Dendritic cell treated with granulocyte-macrophage colony-stimulating factor and Interleukin-4, amounts not matched to agents 40 ng/mL and 50 ng/mL, for 4 days (primary cell): ENCODE measurements at regions not wholly inside any gene's neighbourhood (a gene's known extent, or its start where the extent isn't known, plus 50 kb on each side); places are given as distances from the start of the nearest gene placed in this dataset.

Source experiments
- H3K27ac Mint-ChIP-seq: one replicate; pipeline ENCODE4 v1.8.0; 2022; ENCODE audit warnings: mild to moderate bottlenecking, mixed read lengths
- H3K27me3 Mint-ChIP-seq: one replicate; pipeline ENCODE4 v1.8.0; 2022; ENCODE audit warnings: mild to moderate bottlenecking, mixed read lengths
- H3K36me3 Mint-ChIP-seq: one replicate; pipeline ENCODE4 v1.8.0; 2022; ENCODE audit warnings: low read depth, mixed read lengths
- H3K4me1 Mint-ChIP-seq: one replicate; pipeline ENCODE4 v1.8.0; 2022; ENCODE audit warnings: low read depth, mixed read lengths
- H3K4me3 Mint-ChIP-seq: one replicate; pipeline ENCODE4 v1.8.0; 2022; ENCODE audit warnings: mild to moderate bottlenecking, moderate library complexity, mixed read lengths
- H3K9me3 Mint-ChIP-seq: one replicate; pipeline ENCODE4 v1.8.0; 2022; ENCODE audit warnings: mixed read lengths
- intact Hi-C: fragments of 100-400 bp; cut with micrococcal nuclease; formaldehyde crosslinking; loops from one replicate; pipeline ENCODE4 v1.15.0; 2022

- no peaks in the 10 kb centered on the region for H3K9me3 Mint-ChIP-seq
- peaks cover 57% of the 10 kb centered on the region for H3K27me3 Mint-ChIP-seq
- H3K36me3 Mint-ChIP-seq, result no peaks in the 10 kb centered on the region
- no peak overlapping the region for H3K4me3 Mint-ChIP-seq
- no peaks in the 10 kb centered on the region for H3K4me1 Mint-ChIP-seq
- H3K27ac Mint-ChIP-seq, result no peak overlapping the region
- intact Hi-C loops, result no loop called here
Observed at GRCh38 chr15:77817434-77817833, 184.7 kb upstream of the LINGO1 start.

GRCh38 chr15:77816983-77817382 is 184.3 kb upstream of the LINGO1 start:
- Mint-ChIP-seq H3K36me3 (no peaks in the 10 kb centered on the region), H3K4me3 (no peak overlapping the region), H3K9me3 (no peaks in the 10 kb centered on the region), H3K4me1 (no peaks in the 10 kb centered on the region), H3K27me3 (peaks cover 52% of the 10 kb centered on the region), H3K27ac (no peak overlapping the region)
- intact Hi-C loops, result no loop called here

- intact Hi-C loops, result no loop called here
- Mint-ChIP-seq H3K4me1 (no peaks in the 10 kb centered on the region), H3K4me3 (no peak overlapping the region), H3K27me3 (peaks cover 33% of the 10 kb centered on the region), H3K27ac (no peak overlapping the region), H3K36me3 (no peaks in the 10 kb centered on the region), H3K9me3 (no peaks in the 10 kb centered on the region)
Observed at GRCh38 chr15:77815015-77815414, 182.3 kb upstream of the LINGO1 start.

GRCh38 chr15:77812664-77813063 is 180.0 kb upstream of the LINGO1 start:
- Mint-ChIP-seq H3K27ac (no peak overlapping the region), H3K36me3 (no peaks in the 10 kb centered on the region), H3K4me3 (no peak overlapping the region), H3K4me1 (no peaks in the 10 kb centered on the region), H3K9me3 (no peaks in the 10 kb centered on the region), H3K27me3 (peaks cover 18% of the 10 kb centered on the region)
- intact Hi-C loops, result no loop called here

- Mint-ChIP-seq H3K9me3 (no peaks in the 10 kb centered on the region), H3K27ac (no peak overlapping the region), H3K4me1 (no peaks in the 10 kb centered on the region), H3K4me3 (no peak overlapping the region), H3K27me3 (peaks cover 5% of the 10 kb centered on the region), H3K36me3 (no peaks in the 10 kb centered on the region)
- intact Hi-C loops, result no loop called here
Observed at GRCh38 chr15:77811270-77811669, 178.6 kb upstream of the LINGO1 start.

- Mint-ChIP-seq H3K27me3 (peaks cover 2% of the 10 kb centered on the region), H3K36me3 (no peaks in the 10 kb centered on the region), H3K4me3 (no peak overlapping the region), H3K9me3 (no peaks in the 10 kb centered on the region), H3K27ac (no peak overlapping the region), H3K4me1 (no peaks in the 10 kb centered on the region)
- intact Hi-C loops, result no loop called here
Observed at GRCh38 chr15:77810130-77810571, 177.4 kb upstream of the LINGO1 start.

- Mint-ChIP-seq H3K36me3 (no peaks in the 10 kb centered on the region), H3K27me3 (peaks cover 2% of the 10 kb centered on the region), H3K9me3 (no peaks in the 10 kb centered on the region), H3K4me3 (no peak overlapping the region), H3K4me1 (no peaks in the 10 kb centered on the region), H3K27ac (no peak overlapping the region)
- intact Hi-C loops, result no loop called here
Observed at GRCh38 chr15:77808581-77809177, 176.0 kb upstream of the LINGO1 start.

- Mint-ChIP-seq H3K9me3 (no peaks in the 10 kb centered on the region), H3K27me3 (peaks cover under 1% of the 10 kb centered on the region), H3K36me3 (no peaks in the 10 kb centered on the region), H3K4me3 (no peak overlapping the region), H3K27ac (no peak overlapping the region), H3K4me1 (no peaks in the 10 kb centered on the region)
- intact Hi-C loops, result no loop called here
Observed at GRCh38 chr15:77808075-77808474, 175.4 kb upstream of the LINGO1 start.

- Mint-ChIP-seq H3K27ac (no peak overlapping the region), H3K9me3 (no peaks in the 10 kb centered on the region), H3K4me3 (no peak overlapping the region), H3K27me3 (no peaks in the 10 kb centered on the region), H3K36me3 (no peaks in the 10 kb centered on the region), H3K4me1 (no peaks in the 10 kb centered on the region)
- intact Hi-C loops, result no loop called here
Observed at GRCh38 chr15:77807611-77808010, 174.9 kb upstream of the LINGO1 start.

- no peaks in the 10 kb centered on the region for H3K27me3 Mint-ChIP-seq
- intact Hi-C loops, result no loop called here
- no peaks in the 10 kb centered on the region for H3K36me3 Mint-ChIP-seq
- H3K9me3 Mint-ChIP-seq, result no peaks in the 10 kb centered on the region
- H3K4me1 Mint-ChIP-seq, result no peaks in the 10 kb centered on the region
- H3K27ac Mint-ChIP-seq, result no peak overlapping the region
- no peak overlapping the region for H3K4me3 Mint-ChIP-seq
Observed at GRCh38 chr15:77807115-77807514, 174.4 kb upstream of the LINGO1 start.

- Mint-ChIP-seq H3K9me3 (no peaks in the 10 kb centered on the region), H3K36me3 (no peaks in the 10 kb centered on the region), H3K27me3 (peaks cover 7% of the 10 kb centered on the region), H3K27ac (no peak overlapping the region), H3K4me1 (no peaks in the 10 kb centered on the region), H3K4me3 (no peak overlapping the region)
- intact Hi-C loops, result no loop called here
Observed at GRCh38 chr15:77804210-77804609, 171.5 kb upstream of the LINGO1 start.

- H3K4me3 Mint-ChIP-seq, result no peak overlapping the region
- intact Hi-C loops, result no loop called here
- H3K9me3 Mint-ChIP-seq, result no peaks in the 10 kb centered on the region
- H3K4me1 Mint-ChIP-seq, result no peaks in the 10 kb centered on the region
- peaks cover 7% of the 10 kb centered on the region for H3K27me3 Mint-ChIP-seq
- H3K36me3 Mint-ChIP-seq, result no peaks in the 10 kb centered on the region
- no peak overlapping the region for H3K27ac Mint-ChIP-seq
Observed at GRCh38 chr15:77803487-77803886, 170.8 kb upstream of the LINGO1 start.

- Mint-ChIP-seq H3K9me3 (no peaks in the 10 kb centered on the region), H3K27ac (no peak overlapping the region), H3K4me1 (no peaks in the 10 kb centered on the region), H3K4me3 (no peak overlapping the region), H3K27me3 (peaks cover 9% of the 10 kb centered on the region), H3K36me3 (no peaks in the 10 kb centered on the region)
- intact Hi-C loops, result no loop called here
Observed at GRCh38 chr15:77800305-77800704, 167.6 kb upstream of the LINGO1 start.

GRCh38 chr15:77798847-77799246 is 166.1 kb upstream of the LINGO1 start:
- no peak overlapping the region for H3K27ac Mint-ChIP-seq
- H3K27me3 Mint-ChIP-seq, result peaks cover 9% of the 10 kb centered on the region
- intact Hi-C loops, result no loop called here
- no peaks in the 10 kb centered on the region for H3K36me3 Mint-ChIP-seq
- H3K4me1 Mint-ChIP-seq, result no peaks in the 10 kb centered on the region
- no peaks in the 10 kb centered on the region for H3K9me3 Mint-ChIP-seq
- no peak overlapping the region for H3K4me3 Mint-ChIP-seq

GRCh38 chr15:77798151-77798835 is 165.6 kb upstream of the LINGO1 start:
- intact Hi-C loops, result no loop called here
- H3K27ac Mint-ChIP-seq, result no peak overlapping the region
- peaks cover 9% of the 10 kb centered on the region for H3K27me3 Mint-ChIP-seq
- H3K9me3 Mint-ChIP-seq, result no peaks in the 10 kb centered on the region
- no peak overlapping the region for H3K4me3 Mint-ChIP-seq
- no peaks in the 10 kb centered on the region for H3K36me3 Mint-ChIP-seq
- H3K4me1 Mint-ChIP-seq, result no peaks in the 10 kb centered on the region
